Natural killer cell (primary cell): ENCODE measurements at regions not wholly inside any gene's neighbourhood (a gene's known extent, or its start where the extent isn't known, plus 50 kb on each side); places are given as distances from the start of the nearest gene placed in this dataset.

Experiments used
- ATAC-seq, 3 donors: fragments of 150-1000 bp in 2 of 3; fragments of 200-7000 bp in 1 of 3; cut with Tn5 transposase; 1 replicate in 1 of 3; 2 replicates in 2 of 3; pipeline ENCODE4 v1.10.0; 2021; ENCODE audit warnings: mild to moderate bottlenecking in 2 of 3, moderate library complexity in 2 of 3
- DNase-seq, 2 donors: peaks; one replicate each; pipeline versions ENCODE4 v3.0.0 to v3.0.0-alpha.2; 2013 to 2021; ENCODE audit warnings: mixed read lengths in 1 of 2
- H3K27ac ChIP-seq: one replicate; pipeline ENCODE4 v1.5.1; 2013; ENCODE audit warnings: mild to moderate bottlenecking, low read length
- H3K27me3 ChIP-seq: one replicate; pipeline ENCODE4 v1.6.1; 2013; ENCODE audit warnings: low read length; ENCODE audit not compliant: control insufficient read depth, insufficient read depth
- H3K36me3 ChIP-seq: one replicate; pipeline ENCODE4 v1.6.1; 2013; ENCODE audit warnings: low read length; ENCODE audit not compliant: control insufficient read depth, insufficient read depth
- H3K4me1 ChIP-seq: one replicate; pipeline ENCODE4 v1.6.1; 2013; ENCODE audit warnings: low read length; ENCODE audit not compliant: control insufficient read depth, insufficient read depth
- H3K4me3 ChIP-seq: one replicate; pipeline ENCODE4 v1.5.1; 2013; ENCODE audit warnings: low read length
- H3K9me3 ChIP-seq: one replicate; pipeline ENCODE4 v1.6.1; 2013; ENCODE audit warnings: low read length; ENCODE audit not compliant: control insufficient read depth, insufficient read depth
- H3K27ac Mint-ChIP-seq, 2 donors: one replicate each; pipeline ENCODE4 v1.8.0; 2022; ENCODE audit warnings: mild to moderate bottlenecking in 2 of 2, mixed read lengths in 2 of 2, moderate library complexity in 1 of 2
- H3K27me3 Mint-ChIP-seq, 2 donors: one replicate each; pipeline ENCODE4 v1.8.0; 2022; ENCODE audit warnings: low read depth in 2 of 2, mixed read lengths in 2 of 2
- H3K36me3 Mint-ChIP-seq: one replicate; pipeline ENCODE4 v1.8.0; 2022; ENCODE audit warnings: mixed read lengths
- H3K4me1 Mint-ChIP-seq, 2 donors: one replicate each; pipeline ENCODE4 v1.8.0; 2022; ENCODE audit warnings: mixed read lengths in 2 of 2
- H3K4me3 Mint-ChIP-seq: one replicate; pipeline ENCODE4 v1.8.0; 2022; ENCODE audit warnings: mild to moderate bottlenecking, moderate library complexity, mixed read lengths
- H3K9me3 Mint-ChIP-seq, 2 donors: one replicate each; pipeline ENCODE4 v1.8.0; 2022; ENCODE audit warnings: mixed read lengths in 2 of 2
- CTCF ChIP-seq: fragments of 200-600 bp; IDR thresholded peaks from one replicate; pipeline ENCODE4 v1.8.0; 2022; ENCODE audit warnings: antibody characterized with exemption
- WGBS: methylation state at CpG from one replicate; pipeline ENCODE4 v1.1.7; 2013; ENCODE audit warnings: missing lambda C conversion rate; ENCODE audit not compliant: insufficient coverage; 5-methylcytosine and 5-hydroxymethylcytosine counted together
- intact Hi-C: fragments of 100-400 bp; cut with micrococcal nuclease; formaldehyde crosslinking; loops from one replicate; pipeline ENCODE4 v1.14.2; 2022

- no peak overlapping the region for H3K27ac ChIP-seq
- no peak overlapping the region for H3K4me3 ChIP-seq
- no peak overlapping the region for H3K27ac Mint-ChIP-seq
- 24% methylated on average over 9 of the region's 9 CpGs for WGBS
- no peak for DNase-seq
- peaks cover 2% of the 10 kb centered on the region for H3K27me3 ChIP-seq
- H3K9me3 Mint-ChIP-seq, result no peaks in the 10 kb centered on the region
- no peaks in the 10 kb centered on the region for H3K36me3 Mint-ChIP-seq
- no peaks in the 10 kb centered on the region for H3K27me3 Mint-ChIP-seq
- no peak for TF ChIP-seq CTCF
- H3K4me1 Mint-ChIP-seq, result no peaks in the 10 kb centered on the region
- no peaks in the 10 kb centered on the region for H3K9me3 ChIP-seq
- intact Hi-C loops, result no loop called here
- no peak overlapping the region for H3K4me3 Mint-ChIP-seq
- ATAC-seq, result no peak
- no peaks in the 10 kb centered on the region for H3K36me3 ChIP-seq
- no peaks in the 10 kb centered on the region for H3K4me1 ChIP-seq
Observed at GRCh38 chr18:76265497-76266235, 229.4 kb downstream of the ZNF516 start.

GRCh38 chr18:76264876-76265250 is 230.2 kb downstream of the ZNF516 start:
- Histone ChIP-seq H3K4me3 (no peak overlapping the region), H3K27ac (no peak overlapping the region), H3K4me1 (no peaks in the 10 kb centered on the region), H3K9me3 (no peaks in the 10 kb centered on the region), H3K36me3 (no peaks in the 10 kb centered on the region), H3K27me3 (peaks cover 2% of the 10 kb centered on the region)
- ATAC-seq, result no peak
- Mint-ChIP-seq H3K36me3 (no peaks in the 10 kb centered on the region), H3K4me3 (no peak overlapping the region), H3K4me1 (no peaks in the 10 kb centered on the region), H3K9me3 (no peaks in the 10 kb centered on the region), H3K27ac (no peak overlapping the region), H3K27me3 (no peaks in the 10 kb centered on the region)
- no peak for TF ChIP-seq CTCF
- 89% methylated on average over 10 of the region's 10 CpGs for WGBS
- DNase-seq, result no peak
- intact Hi-C loops, result no loop called here

GRCh38 chr18:76264198-76264875 is 230.7 kb downstream of the ZNF516 start:
- Histone ChIP-seq H3K4me3 (no peak overlapping the region), H3K27me3 (peaks cover under 1% of the 10 kb centered on the region), H3K4me1 (no peaks in the 10 kb centered on the region), H3K36me3 (no peaks in the 10 kb centered on the region), H3K9me3 (no peaks in the 10 kb centered on the region), H3K27ac (no peak overlapping the region)
- H3K27ac Mint-ChIP-seq, result no peak overlapping the region
- DNase-seq (no peak), ATAC-seq (no peak)
- H3K36me3 Mint-ChIP-seq, result no peaks in the 10 kb centered on the region
- H3K4me3 Mint-ChIP-seq, result no peak overlapping the region
- no peaks in the 10 kb centered on the region for H3K27me3 Mint-ChIP-seq
- no peaks in the 10 kb centered on the region for H3K4me1 Mint-ChIP-seq
- no peak for TF ChIP-seq CTCF
- H3K9me3 Mint-ChIP-seq, result no peaks in the 10 kb centered on the region
- intact Hi-C loops, result no loop called here
- 53% methylated on average over 18 of the region's 18 CpGs for WGBS
